ENCODE measurements at regions not wholly inside any gene's neighbourhood (a gene's known extent, or its start where the extent isn't known, plus 50 kb on each side); places are given as distances from the start of the nearest gene placed in this dataset.

GRCh38 chr3:72630969-72631344 is 217.3 kb downstream of the SHQ1 start:
- no TSS peak for BruUV-seq (replicated peaks)
- no peaks in the 10 kb centered on the region for H3K9me1 ChIP-seq (ENCODE audit: insufficient read depth, low read length)
- H2AFZ ChIP-seq (replicated peaks; ENCODE audit: low read length, poor library complexity): no peak overlapping the region
- no peak overlapping the region for H3K9ac ChIP-seq (ENCODE audit: low read depth, low read length)
- H2BK5ac ChIP-seq (ENCODE audit: low read depth, low read length, poor library complexity, severe bottlenecking): no peak overlapping the region
- no peak overlapping the region for H2AK9ac ChIP-seq (replicated peaks; ENCODE audit: low read depth, low read length, poor library complexity)
- no peak overlapping the region for H3K56ac ChIP-seq (ENCODE audit: extremely low read depth, insufficient read depth, low read length)
- ChIA-PET POLR2A (ENCODE audit: unreplicated experiment) (no interaction called here), CTCF (no interaction called here)
- H4K8ac ChIP-seq (ENCODE audit: low read depth in 2 of 2, low read length in 2 of 2): no peak overlapping the region
- H3K9me3 ChIP-seq (ENCODE audit: control insufficient read depth, insufficient read depth, low read length): 0 out of 2 replicates have a peak, but pooled peaks cover 1% of the 10 kb centered on the region
- no peak overlapping the region for H2BK120ac ChIP-seq (ENCODE audit: low read depth, low read length)
- H3K4ac ChIP-seq (ENCODE audit: low read depth, low read length): no peak overlapping the region
- no peak overlapping the region for H3K4me3 ChIP-seq (ENCODE audit: insufficient read depth, low read depth, low read length)
- no peak overlapping the region for H2AK5ac ChIP-seq (ENCODE audit: low read depth, low read length)
- H3K23ac ChIP-seq (ENCODE audit: low read depth, low read length): no peak overlapping the region
- no peak overlapping the region for H2BK20ac ChIP-seq (ENCODE audit: low read depth, low read length)
- H2BK15ac ChIP-seq (ENCODE audit: low read depth, low read length): no peak overlapping the region
- no peak for TF ChIP-seq SMC3 (IDR thresholded peaks at IDR 0.05; ENCODE audit: low read depth, low read length)
- no peak for TF ChIP-seq MAFK (IDR thresholded peaks at IDR 0.05; ENCODE audit: low read depth, low read length)
- no peak for TF ChIP-seq BHLHE40 (IDR thresholded peaks at IDR 0.05; ENCODE audit: low read depth, low read length)
- TF ChIP-seq CHD1 (IDR thresholded peaks at IDR 0.05; ENCODE audit: low read depth, low read length): no peak
- TF ChIP-seq CEBPB (IDR thresholded peaks at IDR 0.05; ENCODE audit: low read depth, low read length): no peak
- no peak for TF ChIP-seq POLR2A (IDR thresholded peaks at IDR 0.05; ENCODE audit: low read depth, low read length)
- no peak for TF ChIP-seq RFX5 (IDR thresholded peaks at IDR 0.05; ENCODE audit: low read depth, low read length)
- TF ChIP-seq USF2 (IDR thresholded peaks at IDR 0.05; ENCODE audit: low read depth, low read length): no peak
- no peak for TF ChIP-seq ELK1 (IDR thresholded peaks at IDR 0.05; ENCODE audit: borderline replicate concordance, low read depth, low read length)
- TF ChIP-seq RAD21 (IDR thresholded peaks at IDR 0.05; ENCODE audit: low read length): no peak
- TF ChIP-seq FOS (IDR thresholded peaks at IDR 0.05; ENCODE audit: low read depth, low read length): no peak
- no peak for TF ChIP-seq RCOR1 (IDR thresholded peaks at IDR 0.05; ENCODE audit: insufficient replicate concordance, low read length)
- ATAC-seq (ENCODE audit: low read depth) (no peak), DNase-seq (no peak)
- H4K91ac ChIP-seq (ENCODE audit: insufficient read depth, low read depth, low read length): no peak overlapping the region
- no peaks in the 10 kb centered on the region for H3K36me3 ChIP-seq (ENCODE audit: control insufficient read depth, insufficient read depth, low read length)
- no peak overlapping the region for H3K14ac ChIP-seq (replicated peaks; ENCODE audit: low read depth, low read length)
- peaks cover 9% of the 10 kb centered on the region for H3K27me3 ChIP-seq (ENCODE audit: control insufficient read depth, insufficient read depth, low read length)
- dilution Hi-C loops (cut with HindIII; ENCODE audit: low sequenced_read_pairs, unreplicated experiment): no loop called here
- intact Hi-C loops (cut with micrococcal nuclease): no loop called here
- no peaks in the 10 kb centered on the region for H4K20me1 ChIP-seq (ENCODE audit: insufficient read depth, low read length)
- no peaks in the 10 kb centered on the region for H3K4me1 ChIP-seq (ENCODE audit: control insufficient read depth, insufficient read depth, low read length)
- in situ Hi-C loops (cut with MboI; ENCODE audit: low sequenced_read_pairs): no loop called here
- no peak overlapping the region for H3K27ac ChIP-seq (ENCODE audit: insufficient read depth, low read length)
- H3K18ac ChIP-seq (ENCODE audit: low read depth, low read length): no peak overlapping the region
- no peak overlapping the region for H4K5ac ChIP-seq (ENCODE audit: low read depth, low read length)
- WGBS, 2 experiments (ENCODE audit: extremely low coverage in 2 of 2, insufficient read length in 1 of 2): 90% methylated on average over 2 of the region's 5 CpGs; no CpG with 5 or more reads in 1 of the 2 experiments
- no peak overlapping the region for H3K4me2 ChIP-seq (ENCODE audit: low read depth, low read length)
- H3K79me1 ChIP-seq (ENCODE audit: low read depth in 1 of 2, low read length in 2 of 2): no peaks in the 10 kb centered on the region

All from IMR-90 (cell line).